ENCODE measurements at regions not wholly inside any gene's neighbourhood (a gene's known extent, or its start where the extent isn't known, plus 50 kb on each side); places are given as distances from the start of the nearest gene placed in this dataset.

DNA sequence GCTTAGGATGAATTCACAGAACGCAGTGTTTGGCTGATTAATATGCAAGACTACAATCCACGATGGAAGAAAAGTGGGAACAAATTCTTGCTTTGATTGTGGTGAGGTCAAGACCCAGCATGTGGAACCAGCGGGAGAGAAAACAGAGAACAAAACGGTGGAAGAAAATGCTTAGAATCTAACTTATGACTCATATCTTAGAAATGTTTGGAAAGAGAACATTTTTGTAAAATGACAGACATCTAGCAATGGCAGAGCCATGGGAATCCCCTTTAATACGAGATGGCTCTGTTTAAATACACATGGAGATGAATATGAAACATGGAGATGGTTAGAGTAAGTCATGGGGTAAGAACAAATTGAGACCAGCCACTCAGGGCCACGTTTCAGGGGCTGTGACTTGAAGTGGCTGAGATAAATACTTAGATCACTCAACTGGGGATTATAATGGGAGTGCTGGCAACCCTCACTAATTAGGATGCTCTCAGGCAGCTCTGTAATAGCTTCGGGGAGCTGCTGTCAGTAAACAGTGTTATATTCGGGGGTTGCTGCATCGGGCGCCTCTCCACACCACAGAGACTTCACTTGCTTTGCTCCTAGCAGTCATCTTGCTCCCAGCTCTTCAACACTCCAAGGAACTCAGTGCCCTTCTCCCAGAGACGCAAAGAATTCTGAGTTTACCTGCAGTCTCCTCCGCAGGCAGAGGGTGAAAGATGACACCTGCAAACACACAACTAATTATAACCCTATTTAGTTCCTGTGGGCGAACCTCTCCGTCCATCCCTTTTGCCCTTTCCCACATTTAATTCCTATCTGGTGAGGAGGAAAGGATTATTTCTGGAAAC lies 68.0 kb upstream of the ONECUT1 start:
- Mint-ChIP-seq H3K36me3 (ENCODE audit: unreplicated experiment) (no peaks in the 10 kb centered on the region), H3K4me3 (ENCODE audit: unreplicated experiment) (no peak overlapping the region), H3K27me3 (ENCODE audit: unreplicated experiment) (no peaks in the 10 kb centered on the region), H3K4me1 (ENCODE audit: low read depth, unreplicated experiment) (peaks cover 2% of the 10 kb centered on the region), H3K9me3 (ENCODE audit: unreplicated experiment) (no peaks in the 10 kb centered on the region), H3K27ac (ENCODE audit: unreplicated experiment) (no peak overlapping the region)
- no peak for DNase-seq
- TF ChIP-seq, protein P1, sequence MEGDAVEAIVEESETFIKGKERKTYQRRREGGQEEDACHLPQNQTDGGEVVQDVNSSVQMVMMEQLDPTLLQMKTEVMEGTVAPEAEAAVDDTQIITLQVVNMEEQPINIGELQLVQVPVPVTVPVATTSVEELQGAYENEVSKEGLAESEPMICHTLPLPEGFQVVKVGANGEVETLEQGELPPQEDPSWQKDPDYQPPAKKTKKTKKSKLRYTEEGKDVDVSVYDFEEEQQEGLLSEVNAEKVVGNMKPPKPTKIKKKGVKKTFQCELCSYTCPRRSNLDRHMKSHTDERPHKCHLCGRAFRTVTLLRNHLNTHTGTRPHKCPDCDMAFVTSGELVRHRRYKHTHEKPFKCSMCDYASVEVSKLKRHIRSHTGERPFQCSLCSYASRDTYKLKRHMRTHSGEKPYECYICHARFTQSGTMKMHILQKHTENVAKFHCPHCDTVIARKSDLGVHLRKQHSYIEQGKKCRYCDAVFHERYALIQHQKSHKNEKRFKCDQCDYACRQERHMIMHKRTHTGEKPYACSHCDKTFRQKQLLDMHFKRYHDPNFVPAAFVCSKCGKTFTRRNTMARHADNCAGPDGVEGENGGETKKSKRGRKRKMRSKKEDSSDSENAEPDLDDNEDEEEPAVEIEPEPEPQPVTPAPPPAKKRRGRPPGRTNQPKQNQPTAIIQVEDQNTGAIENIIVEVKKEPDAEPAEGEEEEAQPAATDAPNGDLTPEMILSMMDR (IDR thresholded peaks at IDR 0.05; ENCODE audit: partially characterized antibody, unreplicated experiment), result no peak

DNA sequence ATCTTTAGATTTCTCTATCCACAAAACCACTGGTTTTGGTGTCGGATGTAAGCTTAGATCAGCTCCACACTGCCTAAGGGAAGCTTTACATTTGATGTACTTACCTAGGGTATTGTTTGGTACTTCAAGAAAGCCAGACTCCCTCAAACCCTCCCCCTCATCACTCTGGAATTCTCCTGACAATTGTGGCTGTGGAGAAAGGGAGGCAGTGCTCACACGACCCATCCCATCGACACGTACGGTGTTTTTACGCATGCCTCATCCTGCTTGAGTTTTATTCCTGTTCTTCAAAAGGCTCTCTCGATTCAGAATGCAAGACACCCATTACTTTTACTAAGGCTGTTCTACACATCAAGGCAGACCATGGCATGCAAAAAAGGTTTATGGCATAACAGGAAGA lies 67.3 kb upstream of the ONECUT1 start:
- H3K27me3 Mint-ChIP-seq (ENCODE audit: unreplicated experiment), result no peaks in the 10 kb centered on the region
- H3K27ac Mint-ChIP-seq (ENCODE audit: unreplicated experiment), result no peak overlapping the region
- H3K36me3 Mint-ChIP-seq (ENCODE audit: unreplicated experiment), result no peaks in the 10 kb centered on the region
- no peak for DNase-seq
- no peaks in the 10 kb centered on the region for H3K9me3 Mint-ChIP-seq (ENCODE audit: unreplicated experiment)
- H3K4me1 Mint-ChIP-seq (ENCODE audit: low read depth, unreplicated experiment), result peaks cover 2% of the 10 kb centered on the region
- TF ChIP-seq, protein P1 (IDR thresholded peaks at IDR 0.05; ENCODE audit: partially characterized antibody, unreplicated experiment), result no peak
- H3K4me3 Mint-ChIP-seq (ENCODE audit: unreplicated experiment), result no peak overlapping the region

DNA sequence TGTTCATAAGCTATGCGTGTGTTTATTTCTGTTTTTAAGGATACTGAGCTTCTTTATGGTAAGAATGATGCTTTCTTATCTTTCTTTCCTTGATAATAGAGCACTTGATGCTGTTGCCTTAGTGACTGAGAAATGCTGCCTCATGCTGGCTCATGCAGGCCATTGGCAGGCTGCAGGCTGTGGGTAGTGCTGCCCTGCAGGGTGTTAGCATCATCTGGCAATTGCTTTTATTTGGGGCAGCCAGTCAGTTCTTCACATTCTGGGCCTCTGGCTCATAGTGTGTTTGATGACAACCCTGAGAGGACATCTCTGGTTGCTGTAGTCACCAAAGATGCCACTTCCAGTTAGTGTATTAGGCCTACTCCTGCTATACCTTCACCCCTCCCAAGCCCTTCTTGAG lies 66.2 kb upstream of the ONECUT1 start:
- Mint-ChIP-seq H3K27ac (ENCODE audit: unreplicated experiment) (no peak overlapping the region), H3K27me3 (ENCODE audit: unreplicated experiment) (no peaks in the 10 kb centered on the region), H3K9me3 (ENCODE audit: unreplicated experiment) (no peaks in the 10 kb centered on the region), H3K4me3 (ENCODE audit: unreplicated experiment) (no peak overlapping the region), H3K36me3 (ENCODE audit: unreplicated experiment) (no peaks in the 10 kb centered on the region), H3K4me1 (ENCODE audit: low read depth, unreplicated experiment) (no peaks in the 10 kb centered on the region)
- TF ChIP-seq, protein P1 (IDR thresholded peaks at IDR 0.05; ENCODE audit: partially characterized antibody, unreplicated experiment), result no peak
- no peak for DNase-seq

GRCh38 chr15:52855157-52855556 lies 65.0 kb upstream of the ONECUT1 start:
- DNase-seq, result no peak
- Mint-ChIP-seq H3K4me3 (ENCODE audit: unreplicated experiment) (no peak overlapping the region), H3K27ac (ENCODE audit: unreplicated experiment) (no peak overlapping the region), H3K4me1 (ENCODE audit: low read depth, unreplicated experiment) (no peaks in the 10 kb centered on the region), H3K27me3 (ENCODE audit: unreplicated experiment) (no peaks in the 10 kb centered on the region), H3K9me3 (ENCODE audit: unreplicated experiment) (no peaks in the 10 kb centered on the region), H3K36me3 (ENCODE audit: unreplicated experiment) (no peaks in the 10 kb centered on the region)
- TF ChIP-seq, protein P1 (IDR thresholded peaks at IDR 0.05; ENCODE audit: partially characterized antibody, unreplicated experiment), result no peak

DNA sequence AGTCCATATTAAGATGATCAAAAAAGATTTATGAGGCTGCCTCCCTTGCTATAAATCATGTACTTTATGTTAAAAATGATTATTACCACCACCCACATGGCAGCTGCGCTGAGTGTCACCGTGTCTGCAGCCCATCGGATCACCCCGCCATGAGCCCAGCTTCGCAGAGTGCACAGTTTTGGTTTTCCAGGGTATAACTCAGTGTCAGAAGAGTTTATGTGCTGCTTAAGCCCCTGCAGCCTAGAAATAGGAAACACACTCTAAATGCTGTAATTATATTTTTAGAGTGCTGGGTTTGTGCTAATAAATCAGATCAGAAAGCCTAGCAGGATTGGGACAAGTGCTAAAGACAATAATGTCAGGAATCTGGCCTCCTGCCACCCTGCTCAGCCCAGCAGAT lies 54.7 kb upstream of the ONECUT1 start:
- H3K9me3 Mint-ChIP-seq (ENCODE audit: unreplicated experiment), result no peaks in the 10 kb centered on the region
- no peak overlapping the region for H3K27ac Mint-ChIP-seq (ENCODE audit: unreplicated experiment)
- H3K36me3 Mint-ChIP-seq (ENCODE audit: unreplicated experiment), result peaks cover 11% of the 10 kb centered on the region
- no peak overlapping the region for H3K4me3 Mint-ChIP-seq (ENCODE audit: unreplicated experiment)
- H3K27me3 Mint-ChIP-seq (ENCODE audit: unreplicated experiment), result peaks cover 1% of the 10 kb centered on the region
- DNase-seq, result no peak
- TF ChIP-seq, protein P1 (IDR thresholded peaks at IDR 0.05; ENCODE audit: partially characterized antibody, unreplicated experiment), result no peak
- H3K4me1 Mint-ChIP-seq (ENCODE audit: low read depth, unreplicated experiment), result no peaks in the 10 kb centered on the region

All from glutamatergic neuron (in vitro differentiated cells).